ENCODE measurements at regions not wholly inside any gene's neighbourhood (a gene's known extent, or its start where the extent isn't known, plus 50 kb on each side); places are given as distances from the start of the nearest gene placed in this dataset.

DNA sequence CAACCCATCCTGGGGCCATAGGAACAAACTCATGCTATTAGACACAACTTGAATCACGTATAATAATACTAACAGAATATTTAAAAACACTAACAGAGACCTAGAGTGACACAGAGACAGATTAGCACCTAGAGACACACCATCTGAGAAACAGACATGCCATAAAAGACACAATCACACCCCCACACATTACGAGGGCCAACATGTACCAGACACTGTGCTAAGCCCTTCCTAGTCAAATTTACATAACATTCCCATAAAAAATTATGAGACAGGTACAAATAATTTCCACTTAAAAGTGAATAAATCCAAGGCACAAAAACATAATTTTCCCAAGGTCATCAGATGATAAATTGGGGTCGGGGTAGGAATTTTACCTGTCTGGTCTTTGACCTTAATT, 141.1 kb upstream of the PRSS16 start:
- Mint-ChIP-seq H3K9me3 (ENCODE audit: unreplicated experiment) (no peaks in the 10 kb centered on the region), H3K4me1 (ENCODE audit: low read depth, unreplicated experiment) (no peaks in the 10 kb centered on the region), H3K27me3 (ENCODE audit: low read depth, unreplicated experiment) (peaks cover 2% of the 10 kb centered on the region), H3K4me3 (ENCODE audit: unreplicated experiment) (no peak overlapping the region), H3K27ac (ENCODE audit: unreplicated experiment) (no peak overlapping the region), H3K36me3 (ENCODE audit: low read depth, unreplicated experiment) (no peaks in the 10 kb centered on the region)
- no peak for FAIRE-seq
- no peak for TF ChIP-seq EZH2 (IDR thresholded peaks at IDR 0.05; ENCODE audit: insufficient read depth, low read length)
- TF ChIP-seq, protein P1, sequence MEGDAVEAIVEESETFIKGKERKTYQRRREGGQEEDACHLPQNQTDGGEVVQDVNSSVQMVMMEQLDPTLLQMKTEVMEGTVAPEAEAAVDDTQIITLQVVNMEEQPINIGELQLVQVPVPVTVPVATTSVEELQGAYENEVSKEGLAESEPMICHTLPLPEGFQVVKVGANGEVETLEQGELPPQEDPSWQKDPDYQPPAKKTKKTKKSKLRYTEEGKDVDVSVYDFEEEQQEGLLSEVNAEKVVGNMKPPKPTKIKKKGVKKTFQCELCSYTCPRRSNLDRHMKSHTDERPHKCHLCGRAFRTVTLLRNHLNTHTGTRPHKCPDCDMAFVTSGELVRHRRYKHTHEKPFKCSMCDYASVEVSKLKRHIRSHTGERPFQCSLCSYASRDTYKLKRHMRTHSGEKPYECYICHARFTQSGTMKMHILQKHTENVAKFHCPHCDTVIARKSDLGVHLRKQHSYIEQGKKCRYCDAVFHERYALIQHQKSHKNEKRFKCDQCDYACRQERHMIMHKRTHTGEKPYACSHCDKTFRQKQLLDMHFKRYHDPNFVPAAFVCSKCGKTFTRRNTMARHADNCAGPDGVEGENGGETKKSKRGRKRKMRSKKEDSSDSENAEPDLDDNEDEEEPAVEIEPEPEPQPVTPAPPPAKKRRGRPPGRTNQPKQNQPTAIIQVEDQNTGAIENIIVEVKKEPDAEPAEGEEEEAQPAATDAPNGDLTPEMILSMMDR (IDR thresholded peaks at IDR 0.05; ENCODE audit: insufficient read depth, low read depth, low read length), result no peak
- no peaks in the 10 kb centered on the region for H3K27me3 ChIP-seq (ENCODE audit: insufficient read depth, low read length)
- H2AFZ ChIP-seq (ENCODE audit: low read depth, low read length), result no peak overlapping the region
- no peaks in the 10 kb centered on the region for H4K20me1 ChIP-seq (ENCODE audit: insufficient read depth, low read length)
- H3K9me3 ChIP-seq (ENCODE audit: insufficient read depth, low read depth, low read length), result no peaks in the 10 kb centered on the region
- no peak overlapping the region for H3K4me2 ChIP-seq (ENCODE audit: low read length)
- no peak overlapping the region for H3K27ac ChIP-seq (ENCODE audit: low read depth, low read length)
- H3K36me3 ChIP-seq (ENCODE audit: insufficient read depth, low read length), result no peaks in the 10 kb centered on the region
- no peaks in the 10 kb centered on the region for H3K4me1 ChIP-seq (ENCODE audit: insufficient read depth, low read length)
- no peaks in the 10 kb centered on the region for H3K79me2 ChIP-seq (ENCODE audit: insufficient read depth, low read length)
- no peak overlapping the region for H3K9ac ChIP-seq (ENCODE audit: low read length)
- DNase-seq (ENCODE audit: low read depth), result no peak
- H3K4me3 ChIP-seq (ENCODE audit: insufficient read depth, low read depth, low read length), result no peak overlapping the region

DNA sequence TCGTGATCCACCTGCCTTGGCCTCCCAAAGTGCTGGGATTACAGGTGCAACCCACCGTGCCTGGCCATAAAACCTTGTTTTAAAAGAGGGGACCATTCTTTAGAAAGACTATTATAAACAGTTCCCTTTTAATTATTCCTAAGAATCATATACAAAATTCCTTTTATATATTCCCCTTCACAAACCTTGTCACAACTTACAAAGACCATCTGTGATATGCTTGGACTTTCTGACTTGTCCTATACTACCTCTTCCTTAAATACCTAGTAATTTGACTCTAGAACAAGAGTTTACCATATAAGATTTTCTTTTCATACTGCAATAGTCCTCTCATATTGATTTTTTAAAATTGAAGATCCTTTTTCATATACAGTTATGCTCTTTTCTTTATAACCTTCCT, 135.8 kb upstream of the PRSS16 start:
- Histone ChIP-seq H3K9ac (ENCODE audit: low read length) (no peak overlapping the region), H3K27ac (ENCODE audit: low read depth, low read length) (no peak overlapping the region), H4K20me1 (ENCODE audit: insufficient read depth, low read length) (no peaks in the 10 kb centered on the region), H3K4me3 (ENCODE audit: insufficient read depth, low read depth, low read length) (no peak overlapping the region), H2AFZ (ENCODE audit: low read depth, low read length) (no peak overlapping the region), H3K4me1 (ENCODE audit: insufficient read depth, low read length) (no peaks in the 10 kb centered on the region), H3K36me3 (ENCODE audit: insufficient read depth, low read length) (no peaks in the 10 kb centered on the region), H3K79me2 (ENCODE audit: insufficient read depth, low read length) (no peaks in the 10 kb centered on the region), H3K4me2 (ENCODE audit: low read length) (no peak overlapping the region), H3K9me3 (ENCODE audit: insufficient read depth, low read depth, low read length) (peaks cover 3% of the 10 kb centered on the region), H3K27me3 (ENCODE audit: insufficient read depth, low read length) (no peaks in the 10 kb centered on the region)
- Mint-ChIP-seq H3K27me3 (ENCODE audit: low read depth, unreplicated experiment) (no peaks in the 10 kb centered on the region), H3K27ac (ENCODE audit: unreplicated experiment) (no peak overlapping the region), H3K9me3 (ENCODE audit: unreplicated experiment) (peaks cover 6% of the 10 kb centered on the region), H3K4me3 (ENCODE audit: unreplicated experiment) (no peak overlapping the region), H3K36me3 (ENCODE audit: low read depth, unreplicated experiment) (no peaks in the 10 kb centered on the region), H3K4me1 (ENCODE audit: low read depth, unreplicated experiment) (no peaks in the 10 kb centered on the region)
- TF ChIP-seq EZH2 (IDR thresholded peaks at IDR 0.05; ENCODE audit: insufficient read depth, low read length), result no peak
- TF ChIP-seq, protein P1 (IDR thresholded peaks at IDR 0.05; ENCODE audit: insufficient read depth, low read depth, low read length), result no peak
- no peak for DNase-seq (ENCODE audit: low read depth)
- FAIRE-seq, result no peak

DNA sequence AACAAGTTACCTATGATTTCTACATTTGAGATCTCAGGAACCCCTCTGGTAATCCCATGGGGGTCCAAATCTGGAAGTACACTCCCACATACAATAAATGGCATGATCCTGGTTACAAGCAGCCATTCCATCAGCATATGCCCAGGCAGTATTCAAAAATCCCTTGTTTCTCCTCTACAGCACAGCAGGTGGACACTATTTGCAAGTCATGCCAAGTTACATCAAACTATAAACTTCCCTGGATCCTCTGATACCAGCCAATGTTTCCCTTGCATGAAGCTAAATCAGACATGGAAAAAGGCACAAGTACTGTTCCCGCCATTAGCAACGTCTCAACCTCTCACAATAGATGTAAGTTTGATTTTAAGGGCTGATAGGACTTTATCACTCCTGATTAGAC, 134.5 kb upstream of the PRSS16 start:
- no peak for FAIRE-seq

More for the DNA sequence above, 134.5 kb upstream of the PRSS16 start:
- Histone ChIP-seq H3K4me1 (ENCODE audit: insufficient read depth, low read length) (no peaks in the 10 kb centered on the region), H3K9me3 (ENCODE audit: insufficient read depth, low read depth, low read length) (peaks cover 3% of the 10 kb centered on the region), H2AFZ (ENCODE audit: low read depth, low read length) (no peak overlapping the region), H3K9ac (ENCODE audit: low read length) (no peak overlapping the region), H3K4me2 (ENCODE audit: low read length) (no peak overlapping the region), H3K4me3 (ENCODE audit: insufficient read depth, low read depth, low read length) (no peak overlapping the region), H3K79me2 (ENCODE audit: insufficient read depth, low read length) (no peaks in the 10 kb centered on the region), H3K27ac (ENCODE audit: low read depth, low read length) (no peak overlapping the region), H4K20me1 (ENCODE audit: insufficient read depth, low read length) (no peaks in the 10 kb centered on the region), H3K27me3 (ENCODE audit: insufficient read depth, low read length) (no peaks in the 10 kb centered on the region), H3K36me3 (ENCODE audit: insufficient read depth, low read length) (no peaks in the 10 kb centered on the region)
- H3K36me3 Mint-ChIP-seq (ENCODE audit: low read depth, unreplicated experiment), result no peaks in the 10 kb centered on the region
- H3K27me3 Mint-ChIP-seq (ENCODE audit: low read depth, unreplicated experiment), result no peaks in the 10 kb centered on the region
- H3K9me3 Mint-ChIP-seq (ENCODE audit: unreplicated experiment), result peaks cover 6% of the 10 kb centered on the region
- no peak overlapping the region for H3K27ac Mint-ChIP-seq (ENCODE audit: unreplicated experiment)
- DNase-seq (ENCODE audit: low read depth), result no peak
- H3K4me1 Mint-ChIP-seq (ENCODE audit: low read depth, unreplicated experiment), result no peaks in the 10 kb centered on the region
- TF ChIP-seq, protein P1 (IDR thresholded peaks at IDR 0.05; ENCODE audit: insufficient read depth, low read depth, low read length), result no peak
- TF ChIP-seq EZH2 (IDR thresholded peaks at IDR 0.05; ENCODE audit: insufficient read depth, low read length), result no peak
- no peak overlapping the region for H3K4me3 Mint-ChIP-seq (ENCODE audit: unreplicated experiment)

Data from astrocyte (in vitro differentiated cells and primary cell).